Endothelial cell of umbilical vein (primary cell): ENCODE measurements at regions not wholly inside any gene's neighbourhood (a gene's known extent, or its start where the extent isn't known, plus 50 kb on each side); places are given as distances from the start of the nearest gene placed in this dataset.

Experiments used
- BruUV-seq: library from RNA; stranded (reverse); fragments of 400-500 nt; replicated peaks from 2 replicates; lab custom pipeline; 2021; lab: Mats Ljungman, UMichigan
- CTCF ChIA-PET: fragments of 300-600, 350-600 bp; sonication (Branson Sonifier 250); formaldehyde crosslinking; loops from one replicate; lab custom pipeline; 2021; ENCODE audit warnings: antibody characterized with exemption, inconsistent platforms; lab: Charles Lee
- POLR2A ChIA-PET: fragments of 300-600, 350-600 bp; sonication (Branson Sonifier 250); formaldehyde crosslinking; loops from one replicate; lab custom pipeline; 2021; ENCODE audit warnings: antibody characterized with exemption, inconsistent platforms; lab: Charles Lee
- DNase-seq: peaks from one replicate; pipeline ENCODE4 v3.0.0-alpha.2; 2011; ENCODE audit warnings: low read depth, low spot score
- FAIRE-seq: peaks from 2 replicates; lab custom pipeline; 2011; peaks lifted over from hg19 to GRCh38; lab: Jason Lieb, UNC
- H2AFZ ChIP-seq: 2 replicates; pipeline ENCODE4 v1.6.0; 2012; ENCODE audit warnings: low read depth, low read length, control low read depth, inconsistent platforms
- H3K27ac ChIP-seq: 2 replicates; pipeline ENCODE4 v1.5.1; 2011; ENCODE audit warnings: low read depth, mild to moderate bottlenecking, control low read depth, low read length, moderate library complexity; ENCODE audit not compliant: insufficient read depth
- H3K27me3 ChIP-seq, 2 experiments: 2 replicates each; pipeline versions ENCODE4 v1.6.0 to v1.6.1; 2011; ENCODE audit warnings: low read length in 2 of 2, mixed read lengths in 1 of 2; ENCODE audit not compliant: control insufficient read depth in 2 of 2, insufficient read depth in 2 of 2
- H3K36me3 ChIP-seq, 2 experiments: 2 replicates in 1 of 2; 3 replicates in 1 of 2; pipeline ENCODE4 v1.5.1; 2011; ENCODE audit warnings: low read length in 2 of 2, mild to moderate bottlenecking in 1 of 2, moderate library complexity in 1 of 2; ENCODE audit not compliant: control insufficient read depth in 2 of 2, insufficient read depth in 2 of 2; ENCODE audit errors: extremely low read depth in 1 of 2
- H3K4me1 ChIP-seq: 3 replicates; pipeline ENCODE4 v1.5.1; 2011; ENCODE audit warnings: mild to moderate bottlenecking, low read length; ENCODE audit not compliant: control insufficient read depth, insufficient read depth; ENCODE audit errors: extremely low read depth
- H3K4me2 ChIP-seq: 2 replicates; pipeline ENCODE4 v1.6.1; 2011; ENCODE audit warnings: low read length, control low read depth, mixed read lengths; ENCODE audit not compliant: insufficient read depth
- H3K4me3 ChIP-seq, 3 experiments: fragments of 200-600 bp in 1 of 3; sonication (generic), shearing (Covaris generic) in 1 of 3; replicated peaks in 1 of 3; 2 replicates each; pipeline ENCODE4 v1.5.1; 2011 to 2016; ENCODE audit warnings: control low read depth in 3 of 3, low read length in 3 of 3, mild to moderate bottlenecking in 2 of 3, inconsistent platforms in 1 of 3, low read depth in 1 of 3, moderate library complexity in 1 of 3; ENCODE audit not compliant: insufficient read depth in 1 of 3
- H3K79me2 ChIP-seq: 2 replicates; pipeline ENCODE4 v1.6.0; 2012; ENCODE audit warnings: low read length, inconsistent platforms; ENCODE audit not compliant: control insufficient read depth, insufficient read depth
- H3K9ac ChIP-seq: replicated peaks from 2 replicates; pipeline ENCODE3; 2011; ENCODE audit warnings: low read length, control low read depth; ENCODE audit not compliant: insufficient read depth; ENCODE audit errors: extremely low read depth
- H3K9me1 ChIP-seq: replicated peaks from 3 replicates; pipeline ENCODE4 v1.6.0; 2011; ENCODE audit warnings: mild to moderate bottlenecking, low read length; ENCODE audit not compliant: control insufficient read depth, insufficient read depth; ENCODE audit errors: extremely low read depth
- H3K9me3 ChIP-seq: replicated peaks from 2 replicates; pipeline ENCODE4 v1.5.1; 2012; ENCODE audit warnings: low read length, inconsistent platforms; ENCODE audit not compliant: control insufficient read depth, insufficient read depth
- H4K20me1 ChIP-seq: replicated peaks from 2 replicates; pipeline ENCODE3; 2011; ENCODE audit warnings: mild to moderate bottlenecking, low read length; ENCODE audit not compliant: control insufficient read depth, insufficient read depth; ENCODE audit errors: extremely low read depth
- EZH2 ChIP-seq: IDR thresholded peaks from 2 replicates; pipeline ENCODE4 v1.6.1; 2012; ENCODE audit warnings: borderline replicate concordance, low read depth, mild to moderate bottlenecking, moderate library complexity, low read length, inconsistent platforms; ENCODE audit not compliant: severe bottlenecking
- FOS ChIP-seq: IDR thresholded peaks from 2 replicates; pipeline ENCODE4 v1.6.1; 2011; ENCODE audit warnings: mild to moderate bottlenecking, low read length, moderate library complexity, borderline replicate concordance; ENCODE audit not compliant: insufficient read depth
- GATA2 ChIP-seq: IDR thresholded peaks from 2 replicates; pipeline ENCODE4 v1.7.0; 2011; ENCODE audit warnings: low read depth, mild to moderate bottlenecking, moderate library complexity, mixed read lengths, low read length; ENCODE audit not compliant: insufficient read length, insufficient read depth
- JUN ChIP-seq: IDR thresholded peaks from 2 replicates; pipeline ENCODE4 v1.6.1; 2011; ENCODE audit warnings: borderline replicate concordance, low read depth; ENCODE audit not compliant: insufficient read length, insufficient read depth
- MYC ChIP-seq: IDR thresholded peaks from one replicate; pipeline ENCODE4 v1.6.1; 2011; ENCODE audit warnings: mild to moderate bottlenecking, low read depth, low read length
- POLR2A ChIP-seq: IDR thresholded peaks from 2 replicates; pipeline ENCODE4 v1.6.1; 2012; ENCODE audit warnings: low read depth, mild to moderate bottlenecking, control low read depth, low read length
- POLR2AphosphoS5 ChIP-seq: IDR thresholded peaks from 2 replicates; pipeline ENCODE4 v1.6.1; 2012; ENCODE audit warnings: low read depth, mild to moderate bottlenecking, control low read depth, low read length, moderate library complexity; ENCODE audit not compliant: insufficient read depth
- dilution Hi-C: fragments of 300-500 bp; cut with MboI; formaldehyde crosslinking; loops from one replicate; pipeline ENCODE4 v1.15.0; 2019; ENCODE audit warnings: low sequenced_read_pairs; ENCODE audit not compliant: extremely low pct_ligation_motif_present
- intact Hi-C: fragments of 100-400 bp; cut with micrococcal nuclease; formaldehyde crosslinking; loops from one replicate; pipeline ENCODE4 v1.10.0; 2022
- TF ChIP-seq, protein P1 (sequence below), 2 donors: IDR thresholded peaks; 1 replicate in 1 of 2; 2 replicates in 1 of 2; pipeline ENCODE4 v1.5.1; 2011; ENCODE audit warnings: low read length in 2 of 2, mild to moderate bottlenecking in 2 of 2, moderate library complexity in 2 of 2, control low read depth in 1 of 2, inconsistent platforms in 1 of 2, low read depth in 1 of 2; ENCODE audit not compliant: insufficient read depth in 1 of 2; ENCODE audit errors: extremely low read depth in 1 of 2
- TF ChIP-seq, protein P2 (sequence below): IDR thresholded peaks from 2 replicates; pipeline ENCODE4 v1.6.1; 2011; ENCODE audit not compliant: insufficient read depth, insufficient read length

DNA sequence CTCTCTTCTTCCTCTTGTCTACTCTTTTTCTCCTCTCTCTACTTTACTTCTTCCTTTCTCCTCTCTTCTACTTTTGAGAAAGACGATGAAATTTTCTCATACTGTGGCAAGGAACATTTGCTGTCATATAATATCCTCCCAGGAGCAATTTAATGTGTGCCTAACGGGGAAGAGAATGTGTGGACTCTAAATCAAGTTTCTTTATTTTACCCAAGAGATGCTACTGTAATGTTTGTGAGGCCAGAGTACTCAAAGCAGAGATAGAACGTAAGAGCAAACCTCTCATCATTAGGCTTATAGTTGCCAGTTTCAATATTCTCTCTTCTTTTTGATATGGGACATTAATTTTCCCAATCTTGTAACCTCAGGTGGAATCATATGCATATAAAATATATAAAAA is 801.4 kb downstream of the BCKDHB start:
- no peak overlapping the region for H2AFZ ChIP-seq
- ChIA-PET POLR2A (no interaction called here), CTCF (no interaction called here)
- H3K27me3 ChIP-seq, result no peaks in the 10 kb centered on the region
- TF ChIP-seq MYC (no peak), FOS (no peak), POLR2A (no peak), EZH2 (no peak), JUN (no peak), POLR2AphosphoS5 (no peak), GATA2 (no peak)
- TF ChIP-seq, protein P1, sequence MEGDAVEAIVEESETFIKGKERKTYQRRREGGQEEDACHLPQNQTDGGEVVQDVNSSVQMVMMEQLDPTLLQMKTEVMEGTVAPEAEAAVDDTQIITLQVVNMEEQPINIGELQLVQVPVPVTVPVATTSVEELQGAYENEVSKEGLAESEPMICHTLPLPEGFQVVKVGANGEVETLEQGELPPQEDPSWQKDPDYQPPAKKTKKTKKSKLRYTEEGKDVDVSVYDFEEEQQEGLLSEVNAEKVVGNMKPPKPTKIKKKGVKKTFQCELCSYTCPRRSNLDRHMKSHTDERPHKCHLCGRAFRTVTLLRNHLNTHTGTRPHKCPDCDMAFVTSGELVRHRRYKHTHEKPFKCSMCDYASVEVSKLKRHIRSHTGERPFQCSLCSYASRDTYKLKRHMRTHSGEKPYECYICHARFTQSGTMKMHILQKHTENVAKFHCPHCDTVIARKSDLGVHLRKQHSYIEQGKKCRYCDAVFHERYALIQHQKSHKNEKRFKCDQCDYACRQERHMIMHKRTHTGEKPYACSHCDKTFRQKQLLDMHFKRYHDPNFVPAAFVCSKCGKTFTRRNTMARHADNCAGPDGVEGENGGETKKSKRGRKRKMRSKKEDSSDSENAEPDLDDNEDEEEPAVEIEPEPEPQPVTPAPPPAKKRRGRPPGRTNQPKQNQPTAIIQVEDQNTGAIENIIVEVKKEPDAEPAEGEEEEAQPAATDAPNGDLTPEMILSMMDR (IDR thresholded peaks at IDR 0.05; ENCODE audit: extremely low read depth in 1 of 2, insufficient read depth in 1 of 2, low read depth in 1 of 2, low read length in 2 of 2), result no peak
- TF ChIP-seq, protein P2, sequence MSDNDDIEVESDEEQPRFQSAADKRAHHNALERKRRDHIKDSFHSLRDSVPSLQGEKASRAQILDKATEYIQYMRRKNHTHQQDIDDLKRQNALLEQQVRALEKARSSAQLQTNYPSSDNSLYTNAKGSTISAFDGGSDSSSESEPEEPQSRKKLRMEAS, result no peak
- H3K27ac ChIP-seq, result no peak overlapping the region
- no peaks in the 10 kb centered on the region for H3K36me3 ChIP-seq
- no TSS peak for BruUV-seq
- H4K20me1 ChIP-seq, result no peaks in the 10 kb centered on the region
- H3K9ac ChIP-seq, result no peak overlapping the region
- intact Hi-C loops, result no loop called here
- no peak overlapping the region for H3K4me2 ChIP-seq
- dilution Hi-C loops, result no loop called here
- no peak for FAIRE-seq
- H3K9me1 ChIP-seq, result no peaks in the 10 kb centered on the region
- no peak overlapping the region for H3K4me3 ChIP-seq
- H3K79me2 ChIP-seq, result no peaks in the 10 kb centered on the region
- H3K9me3 ChIP-seq, result no peaks in the 10 kb centered on the region
- DNase-seq, result no peak
- H3K4me1 ChIP-seq, result no peaks in the 10 kb centered on the region
